ENCODE measurements at regions not wholly inside any gene's neighbourhood (a gene's known extent, or its start where the extent isn't known, plus 50 kb on each side); places are given as distances from the start of the nearest gene placed in this dataset.

DNA sequence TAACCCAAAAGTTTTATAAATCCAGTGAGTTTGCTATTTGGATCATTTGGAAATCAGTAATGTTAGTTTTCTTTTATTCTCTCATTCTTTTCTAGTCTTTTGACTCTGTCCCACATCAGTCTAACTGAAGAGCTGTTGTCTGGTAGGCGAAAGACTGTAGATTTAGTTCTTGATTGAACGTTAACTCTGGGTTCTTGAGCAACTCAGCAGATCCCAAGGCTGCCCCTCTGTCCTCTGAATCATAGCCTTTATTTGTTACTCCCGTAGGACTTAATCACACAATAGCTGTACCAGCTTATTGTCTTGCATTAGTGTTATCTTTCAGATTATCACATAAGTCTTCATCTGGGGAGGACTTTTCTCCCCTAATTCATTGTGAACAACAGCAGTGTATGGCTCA is 119.3 kb upstream of the TOM1L1 start:
- DNase-seq = no peak
- Mint-ChIP-seq H3K9me3 (no peaks in the 10 kb centered on the region), H3K4me3 (no peak overlapping the region), H3K36me3 (no peaks in the 10 kb centered on the region), H3K27ac (no peak overlapping the region), H3K27me3 (no peaks in the 10 kb centered on the region), H3K4me1 (no peaks in the 10 kb centered on the region)
- no peak for ATAC-seq (ENCODE audit: low read depth)
- POLR2A ChIA-PET = no interaction called here

GRCh38 chr17:54784305-54784704 is 116.3 kb upstream of the TOM1L1 start:
- no peak for ATAC-seq (ENCODE audit: low read depth)
- no peak overlapping the region for H3K27ac Mint-ChIP-seq
- DNase-seq = no peak
- no peak overlapping the region for H3K4me3 Mint-ChIP-seq
- no peaks in the 10 kb centered on the region for H3K4me1 Mint-ChIP-seq
- no peaks in the 10 kb centered on the region for H3K9me3 Mint-ChIP-seq
- no peaks in the 10 kb centered on the region for H3K27me3 Mint-ChIP-seq
- H3K36me3 Mint-ChIP-seq = no peaks in the 10 kb centered on the region
- POLR2A ChIA-PET = no interaction called here

DNA sequence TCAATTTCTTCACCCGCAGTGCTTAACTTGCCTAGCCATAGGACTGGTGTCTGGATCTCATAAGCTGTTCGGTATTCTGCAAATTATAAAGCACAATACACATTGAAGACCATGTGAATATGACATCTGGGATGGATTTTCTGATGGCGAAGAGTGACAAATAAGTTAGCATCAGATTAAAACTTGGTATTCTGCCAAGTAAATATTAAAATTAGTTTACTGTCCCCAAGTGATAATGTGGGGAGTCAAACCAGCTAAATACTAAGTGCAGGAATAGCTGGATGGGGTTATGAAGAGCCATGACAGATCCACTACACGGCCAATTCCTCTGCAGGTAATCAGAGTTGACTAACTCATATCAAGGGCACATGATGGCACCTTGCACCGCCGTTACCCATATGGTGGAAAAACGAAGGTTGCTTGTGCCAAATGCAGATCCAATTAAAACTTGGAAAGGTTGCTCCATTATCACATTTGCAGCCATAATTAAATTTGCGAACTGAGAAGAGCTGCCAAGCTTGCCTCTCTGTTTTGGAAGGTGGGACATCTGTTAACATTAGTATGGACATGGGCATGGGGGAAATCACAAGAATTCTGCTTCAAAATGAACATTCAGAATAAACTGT is 114.9 kb upstream of the TOM1L1 start:
- H3K27me3 Mint-ChIP-seq = no peaks in the 10 kb centered on the region
- no peaks in the 10 kb centered on the region for H3K9me3 Mint-ChIP-seq
- ATAC-seq (ENCODE audit: low read depth) (no peak), DNase-seq (no peak)
- no peak overlapping the region for H3K4me3 Mint-ChIP-seq
- no peaks in the 10 kb centered on the region for H3K4me1 Mint-ChIP-seq
- no peak overlapping the region for H3K27ac Mint-ChIP-seq
- POLR2A ChIA-PET = interaction anchor here (0.6 kb wide), 1 partner anchor 560 kb away, joined by 4 read pairs; no protein-coding TSS in a partner anchor
- no peaks in the 10 kb centered on the region for H3K36me3 Mint-ChIP-seq

- Mint-ChIP-seq H3K9me3 (no peaks in the 10 kb centered on the region), H3K27me3 (no peaks in the 10 kb centered on the region), H3K4me3 (no peak overlapping the region), H3K4me1 (no peaks in the 10 kb centered on the region), H3K27ac (no peak overlapping the region), H3K36me3 (no peaks in the 10 kb centered on the region)
- DNase-seq (no peak), ATAC-seq (ENCODE audit: low read depth) (no peak)
- POLR2A ChIA-PET = no interaction called here
Measured at GRCh38 chr17:54789101-54789880, 111.4 kb upstream of the TOM1L1 start.

- Mint-ChIP-seq H3K27me3 (no peaks in the 10 kb centered on the region), H3K36me3 (no peaks in the 10 kb centered on the region), H3K4me3 (no peak overlapping the region), H3K27ac (no peak overlapping the region), H3K4me1 (no peaks in the 10 kb centered on the region), H3K9me3 (no peaks in the 10 kb centered on the region)
- ATAC-seq (ENCODE audit: low read depth) (no peak), DNase-seq (no peak)
- POLR2A ChIA-PET = no interaction called here
Measured at GRCh38 chr17:54793271-54793670, 107.4 kb upstream of the TOM1L1 start.

DNA sequence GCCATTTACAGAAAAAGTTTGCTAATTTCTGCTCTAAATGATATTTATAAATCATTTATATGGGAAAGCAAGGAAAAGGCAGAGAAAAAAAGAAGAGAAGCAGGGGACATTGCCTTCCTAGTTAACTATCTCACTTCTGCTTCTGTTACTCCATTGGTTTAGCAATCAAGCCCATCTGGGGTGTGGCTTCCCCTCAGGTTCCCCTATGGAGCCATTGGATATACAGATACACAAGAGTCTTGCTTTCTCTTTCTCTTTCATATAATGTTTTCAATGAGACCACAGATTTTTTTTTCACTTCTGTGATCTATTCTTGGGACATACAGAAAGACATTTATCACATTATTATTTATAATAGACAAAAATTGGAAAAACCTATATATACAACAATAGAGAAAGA is 105.6 kb upstream of the TOM1L1 start:
- no peak overlapping the region for H3K4me3 Mint-ChIP-seq
- no peaks in the 10 kb centered on the region for H3K36me3 Mint-ChIP-seq
- POLR2A ChIA-PET = no interaction called here
- H3K9me3 Mint-ChIP-seq = peaks cover 2% of the 10 kb centered on the region
- no peak overlapping the region for H3K27ac Mint-ChIP-seq
- no peaks in the 10 kb centered on the region for H3K27me3 Mint-ChIP-seq
- ATAC-seq (ENCODE audit: low read depth) (no peak), DNase-seq (no peak)
- H3K4me1 Mint-ChIP-seq = no peaks in the 10 kb centered on the region

GRCh38 chr17:54807331-54807730 is 93.3 kb upstream of the TOM1L1 start:
- Mint-ChIP-seq H3K27ac (no peak overlapping the region), H3K9me3 (no peaks in the 10 kb centered on the region), H3K4me3 (no peak overlapping the region), H3K36me3 (no peaks in the 10 kb centered on the region), H3K27me3 (no peaks in the 10 kb centered on the region), H3K4me1 (no peaks in the 10 kb centered on the region)
- ATAC-seq (ENCODE audit: low read depth) (no peak), DNase-seq (no peak)
- POLR2A ChIA-PET = no interaction called here

- H3K27me3 Mint-ChIP-seq = no peaks in the 10 kb centered on the region
- H3K9me3 Mint-ChIP-seq = no peaks in the 10 kb centered on the region
- no peaks in the 10 kb centered on the region for H3K36me3 Mint-ChIP-seq
- H3K4me1 Mint-ChIP-seq = no peaks in the 10 kb centered on the region
- POLR2A ChIA-PET = no interaction called here
- H3K27ac Mint-ChIP-seq = no peak overlapping the region
- no peak for DNase-seq
- no peak for ATAC-seq (ENCODE audit: low read depth)
- no peak overlapping the region for H3K4me3 Mint-ChIP-seq
Measured at GRCh38 chr17:54813896-54814295, 86.8 kb upstream of the TOM1L1 start.

DNA sequence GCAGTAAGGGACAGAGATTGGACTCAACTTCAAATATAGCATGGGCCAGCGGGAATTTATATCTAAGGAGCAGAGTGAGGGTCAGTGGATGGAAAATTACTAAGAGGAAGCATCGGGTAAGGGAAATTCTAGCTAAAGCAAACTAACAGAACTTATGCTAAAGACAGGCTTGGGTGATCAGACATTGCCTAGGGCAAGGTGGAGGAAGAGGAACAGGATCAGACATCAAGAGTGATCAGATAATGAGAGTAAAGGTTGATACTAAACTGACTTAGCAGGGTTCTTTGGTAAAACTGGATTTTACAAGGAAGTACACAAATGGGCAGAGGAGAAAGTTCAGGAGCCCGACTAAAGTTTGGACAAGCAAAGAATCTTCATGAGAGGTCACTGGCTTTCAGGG is 86.3 kb upstream of the TOM1L1 start:
- no peaks in the 10 kb centered on the region for H3K9me3 Mint-ChIP-seq
- no peaks in the 10 kb centered on the region for H3K4me1 Mint-ChIP-seq
- DNase-seq (no peak), ATAC-seq (ENCODE audit: low read depth) (no peak)
- POLR2A ChIA-PET = no interaction called here
- no peaks in the 10 kb centered on the region for H3K36me3 Mint-ChIP-seq
- H3K27ac Mint-ChIP-seq = no peak overlapping the region
- H3K27me3 Mint-ChIP-seq = no peaks in the 10 kb centered on the region
- H3K4me3 Mint-ChIP-seq = no peak overlapping the region

GRCh38 chr17:54834086-54834485 is 66.6 kb upstream of the TOM1L1 start:
- Mint-ChIP-seq H3K4me3 (no peak overlapping the region), H3K36me3 (no peaks in the 10 kb centered on the region), H3K27ac (no peak overlapping the region), H3K4me1 (no peaks in the 10 kb centered on the region), H3K9me3 (no peaks in the 10 kb centered on the region), H3K27me3 (no peaks in the 10 kb centered on the region)
- no peak for ATAC-seq (ENCODE audit: low read depth)
- no peak for DNase-seq
- POLR2A ChIA-PET = no interaction called here

DNA sequence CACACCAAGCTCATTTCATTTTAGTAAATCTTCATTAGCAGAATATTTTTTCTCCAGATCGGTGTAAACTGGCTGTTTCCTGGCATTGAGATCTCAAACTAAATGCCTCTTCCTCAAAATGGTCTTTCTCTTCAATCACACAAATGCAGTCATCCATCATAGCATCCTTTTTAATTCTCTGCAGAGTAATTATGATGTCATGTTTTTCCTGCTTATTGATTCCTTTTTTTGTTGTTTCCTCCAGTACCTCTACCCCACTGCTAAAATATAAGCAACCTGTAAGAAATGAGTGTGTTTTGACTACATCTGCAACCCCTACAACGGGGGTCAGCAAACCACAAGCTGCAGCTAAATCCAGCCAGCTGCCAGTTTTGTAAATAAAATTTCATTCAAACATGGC is 65.6 kb upstream of the TOM1L1 start:
- no peaks in the 10 kb centered on the region for H3K9me3 Mint-ChIP-seq
- no peaks in the 10 kb centered on the region for H3K4me1 Mint-ChIP-seq
- DNase-seq (no peak), ATAC-seq (ENCODE audit: low read depth) (no peak)
- H3K27ac Mint-ChIP-seq = no peak overlapping the region
- POLR2A ChIA-PET = no interaction called here
- H3K4me3 Mint-ChIP-seq = no peak overlapping the region
- H3K27me3 Mint-ChIP-seq = no peaks in the 10 kb centered on the region
- no peaks in the 10 kb centered on the region for H3K36me3 Mint-ChIP-seq

DNA sequence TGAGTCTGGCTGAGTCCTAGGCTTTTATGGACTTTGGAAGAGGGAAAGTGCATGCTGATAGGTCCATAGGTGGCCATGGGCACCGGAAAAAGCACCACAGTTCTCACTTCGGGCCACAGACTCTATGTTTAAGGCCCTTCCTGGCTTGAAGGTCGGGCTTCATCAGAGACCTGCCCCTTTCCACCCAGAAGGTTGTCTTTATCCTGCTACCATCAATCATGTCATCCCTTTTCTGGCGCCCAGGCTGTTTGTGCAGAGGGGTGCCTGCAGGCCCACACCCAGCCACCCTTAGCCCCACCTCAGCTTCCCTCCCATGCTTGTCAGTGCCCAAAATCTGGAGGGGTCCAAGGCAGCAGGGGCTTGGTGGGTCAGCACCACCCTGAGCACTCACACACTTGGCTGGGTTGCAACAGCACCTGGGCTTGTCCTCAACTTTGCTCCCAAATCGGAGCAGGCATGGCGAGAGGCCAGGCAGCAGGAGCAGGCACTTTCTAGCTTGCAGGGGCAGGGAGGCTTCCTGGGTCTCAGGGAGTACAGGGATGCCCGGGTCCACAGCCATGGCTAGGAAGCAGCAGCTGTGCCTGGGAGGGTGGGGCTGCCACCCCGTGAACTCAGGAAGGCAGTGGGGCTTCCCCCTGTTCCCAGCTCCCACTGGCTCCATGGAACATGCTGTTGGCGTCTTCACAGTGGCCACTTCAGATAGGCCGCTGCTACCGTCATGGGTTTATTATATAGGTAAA is 63.8 kb upstream of the TOM1L1 start:
- H3K27me3 Mint-ChIP-seq = no peaks in the 10 kb centered on the region
- H3K4me3 Mint-ChIP-seq = no peak overlapping the region
- no peaks in the 10 kb centered on the region for H3K9me3 Mint-ChIP-seq
- ATAC-seq (ENCODE audit: low read depth) (no peak), DNase-seq (no peak)
- H3K36me3 Mint-ChIP-seq = no peaks in the 10 kb centered on the region
- POLR2A ChIA-PET = no interaction called here
- no peak overlapping the region for H3K27ac Mint-ChIP-seq
- H3K4me1 Mint-ChIP-seq = no peaks in the 10 kb centered on the region

GRCh38 chr17:54838651-54839421 is 61.8 kb upstream of the TOM1L1 start:
- DNase-seq (no peak), ATAC-seq (ENCODE audit: low read depth) (no peak)
- Mint-ChIP-seq H3K4me3 (no peak overlapping the region), H3K4me1 (no peaks in the 10 kb centered on the region), H3K27me3 (no peaks in the 10 kb centered on the region), H3K27ac (no peak overlapping the region), H3K9me3 (no peaks in the 10 kb centered on the region), H3K36me3 (no peaks in the 10 kb centered on the region)
- POLR2A ChIA-PET = no interaction called here

Data from activated naive CD8-positive, alpha-beta T cell treated with anti-CD3 and anti-CD28 coated beads, Interleukin-2, amount 10 ng/mL, durations not matched to agents 7 days and 5 days (primary cell).